ENCODE measurements at regions not wholly inside any gene's neighbourhood (a gene's known extent, or its start where the extent isn't known, plus 50 kb on each side); places are given as distances from the start of the nearest gene placed in this dataset.

GRCh38 chr2:166676716-166677115 is 182.7 kb upstream of the SCN7A start:
- Histone ChIP-seq H3K4me3 (replicated peaks; ENCODE audit: insufficient read depth, low read length) (no peak overlapping the region), H3K27me3 (ENCODE audit: insufficient read depth, poor library complexity, severe bottlenecking) (no peaks in the 10 kb centered on the region), H3K27ac (replicated peaks) (no peak overlapping the region)
- no peak for DNase-seq (ENCODE audit: low read depth in 1 of 2, low spot score in 1 of 2)
- TF ChIP-seq, protein P1, sequence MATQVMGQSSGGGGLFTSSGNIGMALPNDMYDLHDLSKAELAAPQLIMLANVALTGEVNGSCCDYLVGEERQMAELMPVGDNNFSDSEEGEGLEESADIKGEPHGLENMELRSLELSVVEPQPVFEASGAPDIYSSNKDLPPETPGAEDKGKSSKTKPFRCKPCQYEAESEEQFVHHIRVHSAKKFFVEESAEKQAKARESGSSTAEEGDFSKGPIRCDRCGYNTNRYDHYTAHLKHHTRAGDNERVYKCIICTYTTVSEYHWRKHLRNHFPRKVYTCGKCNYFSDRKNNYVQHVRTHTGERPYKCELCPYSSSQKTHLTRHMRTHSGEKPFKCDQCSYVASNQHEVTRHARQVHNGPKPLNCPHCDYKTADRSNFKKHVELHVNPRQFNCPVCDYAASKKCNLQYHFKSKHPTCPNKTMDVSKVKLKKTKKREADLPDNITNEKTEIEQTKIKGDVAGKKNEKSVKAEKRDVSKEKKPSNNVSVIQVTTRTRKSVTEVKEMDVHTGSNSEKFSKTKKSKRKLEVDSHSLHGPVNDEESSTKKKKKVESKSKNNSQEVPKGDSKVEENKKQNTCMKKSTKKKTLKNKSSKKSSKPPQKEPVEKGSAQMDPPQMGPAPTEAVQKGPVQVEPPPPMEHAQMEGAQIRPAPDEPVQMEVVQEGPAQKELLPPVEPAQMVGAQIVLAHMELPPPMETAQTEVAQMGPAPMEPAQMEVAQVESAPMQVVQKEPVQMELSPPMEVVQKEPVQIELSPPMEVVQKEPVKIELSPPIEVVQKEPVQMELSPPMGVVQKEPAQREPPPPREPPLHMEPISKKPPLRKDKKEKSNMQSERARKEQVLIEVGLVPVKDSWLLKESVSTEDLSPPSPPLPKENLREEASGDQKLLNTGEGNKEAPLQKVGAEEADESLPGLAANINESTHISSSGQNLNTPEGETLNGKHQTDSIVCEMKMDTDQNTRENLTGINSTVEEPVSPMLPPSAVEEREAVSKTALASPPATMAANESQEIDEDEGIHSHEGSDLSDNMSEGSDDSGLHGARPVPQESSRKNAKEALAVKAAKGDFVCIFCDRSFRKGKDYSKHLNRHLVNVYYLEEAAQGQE (IDR thresholded peaks at IDR 0.05; ENCODE audit: insufficient replicate concordance, low read depth): no peak
- TF ChIP-seq GABPA (IDR thresholded peaks at IDR 0.05; ENCODE audit: low read depth) (no peak), SPI1 (IDR thresholded peaks at IDR 0.05; ENCODE audit: borderline replicate concordance, low read depth) (no peak), POLR2AphosphoS5 (IDR thresholded peaks at IDR 0.05; ENCODE audit: low read depth) (no peak)
- TF ChIP-seq, protein P2, sequence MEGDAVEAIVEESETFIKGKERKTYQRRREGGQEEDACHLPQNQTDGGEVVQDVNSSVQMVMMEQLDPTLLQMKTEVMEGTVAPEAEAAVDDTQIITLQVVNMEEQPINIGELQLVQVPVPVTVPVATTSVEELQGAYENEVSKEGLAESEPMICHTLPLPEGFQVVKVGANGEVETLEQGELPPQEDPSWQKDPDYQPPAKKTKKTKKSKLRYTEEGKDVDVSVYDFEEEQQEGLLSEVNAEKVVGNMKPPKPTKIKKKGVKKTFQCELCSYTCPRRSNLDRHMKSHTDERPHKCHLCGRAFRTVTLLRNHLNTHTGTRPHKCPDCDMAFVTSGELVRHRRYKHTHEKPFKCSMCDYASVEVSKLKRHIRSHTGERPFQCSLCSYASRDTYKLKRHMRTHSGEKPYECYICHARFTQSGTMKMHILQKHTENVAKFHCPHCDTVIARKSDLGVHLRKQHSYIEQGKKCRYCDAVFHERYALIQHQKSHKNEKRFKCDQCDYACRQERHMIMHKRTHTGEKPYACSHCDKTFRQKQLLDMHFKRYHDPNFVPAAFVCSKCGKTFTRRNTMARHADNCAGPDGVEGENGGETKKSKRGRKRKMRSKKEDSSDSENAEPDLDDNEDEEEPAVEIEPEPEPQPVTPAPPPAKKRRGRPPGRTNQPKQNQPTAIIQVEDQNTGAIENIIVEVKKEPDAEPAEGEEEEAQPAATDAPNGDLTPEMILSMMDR (IDR thresholded peaks at IDR 0.05; ENCODE audit: insufficient read depth, low read length): no peak

GRCh38 chr2:166675553-166675952 is 181.5 kb upstream of the SCN7A start:
- Histone ChIP-seq H3K27ac (replicated peaks) (no peak overlapping the region), H3K4me3 (replicated peaks; ENCODE audit: insufficient read depth, low read length) (no peak overlapping the region), H3K27me3 (ENCODE audit: insufficient read depth, poor library complexity, severe bottlenecking) (no peaks in the 10 kb centered on the region)
- no peak for DNase-seq (ENCODE audit: low read depth in 1 of 2, low spot score in 1 of 2)
- TF ChIP-seq, protein P2 (IDR thresholded peaks at IDR 0.05; ENCODE audit: insufficient read depth, low read length): no peak
- TF ChIP-seq SPI1 (IDR thresholded peaks at IDR 0.05; ENCODE audit: borderline replicate concordance, low read depth): no peak
- TF ChIP-seq, protein P1 (IDR thresholded peaks at IDR 0.05; ENCODE audit: insufficient replicate concordance, low read depth): no peak
- TF ChIP-seq POLR2AphosphoS5 (IDR thresholded peaks at IDR 0.05; ENCODE audit: low read depth): no peak
- TF ChIP-seq GABPA (IDR thresholded peaks at IDR 0.05; ENCODE audit: low read depth): no peak

DNA sequence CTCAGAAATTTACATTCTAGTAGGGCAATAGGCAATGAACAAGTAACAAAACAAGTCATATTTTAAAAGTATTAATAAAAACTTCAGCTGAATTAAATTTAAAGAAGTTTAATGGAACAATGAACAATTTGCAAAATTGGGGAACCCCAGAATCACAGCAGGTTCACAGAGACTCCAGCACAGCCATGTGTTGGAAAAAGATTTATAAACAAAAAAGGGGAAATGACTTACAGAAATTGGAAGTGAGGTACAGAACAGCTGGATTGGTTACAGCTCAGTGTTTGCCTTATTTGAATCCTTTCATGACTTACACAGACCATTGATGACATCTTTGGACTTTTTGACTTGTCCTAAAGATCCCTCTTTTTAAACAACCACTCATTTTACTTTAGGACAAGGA is 179.9 kb upstream of the SCN7A start:
- no peak overlapping the region for H3K4me3 ChIP-seq (replicated peaks; ENCODE audit: insufficient read depth, low read length)
- H3K27me3 ChIP-seq (ENCODE audit: insufficient read depth, poor library complexity, severe bottlenecking): no peaks in the 10 kb centered on the region
- TF ChIP-seq POLR2AphosphoS5 (IDR thresholded peaks at IDR 0.05; ENCODE audit: low read depth): no peak
- TF ChIP-seq, protein P1 (IDR thresholded peaks at IDR 0.05; ENCODE audit: insufficient replicate concordance, low read depth): no peak
- TF ChIP-seq GABPA (IDR thresholded peaks at IDR 0.05; ENCODE audit: low read depth): no peak
- TF ChIP-seq, protein P2 (IDR thresholded peaks at IDR 0.05; ENCODE audit: insufficient read depth, low read length): no peak
- TF ChIP-seq SPI1 (IDR thresholded peaks at IDR 0.05; ENCODE audit: borderline replicate concordance, low read depth): no peak
- DNase-seq (ENCODE audit: low read depth in 1 of 2, low spot score in 1 of 2): no peak
- no peak overlapping the region for H3K27ac ChIP-seq (replicated peaks)

Data from HL-60 (cell line).